GM23338 (cell line): ENCODE measurements at regions not wholly inside any gene's neighbourhood (a gene's known extent, or its start where the extent isn't known, plus 50 kb on each side); places are given as distances from the start of the nearest gene placed in this dataset.

Source experiments
- ATAC-seq: fragments of 200-7000 bp; cut with Tn5 transposase; 3 replicates; pipeline ENCODE4 v1.9.1; 2020
- DNase-seq: peaks from one replicate; pipeline ENCODE4 v3.0.0-alpha.2; 2015; ENCODE audit warnings: low spot score
- H2AFZ ChIP-seq: fragments of 200-600 bp; sonication (generic); 2 replicates; pipeline ENCODE4 v1.8.0; 2016; ENCODE audit warnings: antibody characterized with exemption, mild to moderate bottlenecking, moderate library complexity
- H3F3A ChIP-seq: fragments of 200-600 bp; sonication (generic); replicated peaks from 2 replicates; pipeline ENCODE4 v1.8.0; 2017; ENCODE audit warnings: antibody characterized with exemption, mixed run types, low read depth
- H3K27ac ChIP-seq: fragments of 200-600 bp; sonication (generic); 2 replicates; pipeline ENCODE4 v1.6.1; 2016; ENCODE audit warnings: low read depth
- H3K27me3 ChIP-seq: fragments of 200-600 bp; sonication (generic); 2 replicates; pipeline ENCODE4 v1.8.0; 2016; ENCODE audit warnings: mild to moderate bottlenecking, mixed run types, moderate library complexity; ENCODE audit not compliant: insufficient read depth
- H3K36me3 ChIP-seq: fragments of 200-600 bp; sonication (generic); 2 replicates; pipeline ENCODE4 v1.8.0; 2016; ENCODE audit warnings: mild to moderate bottlenecking; ENCODE audit not compliant: insufficient read depth
- H3K4me1 ChIP-seq: fragments of 200-600 bp; sonication (generic); 2 replicates; pipeline ENCODE4 v1.8.0; 2016; ENCODE audit warnings: mild to moderate bottlenecking, moderate library complexity; ENCODE audit not compliant: insufficient read depth
- H3K4me2 ChIP-seq: fragments of 200-600 bp; sonication (generic); 2 replicates; pipeline ENCODE4 v1.7.1; 2017; ENCODE audit warnings: mixed run types
- H3K4me3 ChIP-seq: fragments of 200-600 bp; sonication (generic); 2 replicates; pipeline ENCODE4 v1.6.1; 2016; ENCODE audit warnings: mixed run types
- H3K79me2 ChIP-seq: fragments of 200-600 bp; sonication (generic); replicated peaks from 2 replicates; pipeline ENCODE4 v1.8.0; 2017; ENCODE audit warnings: mild to moderate bottlenecking; ENCODE audit not compliant: insufficient read depth
- H3K9me2 ChIP-seq: fragments of 200-600 bp; sonication (generic); 2 replicates; pipeline ENCODE4 v1.8.0; 2017; ENCODE audit not compliant: insufficient read depth
- H4K20me1 ChIP-seq: fragments of 200-600 bp; sonication (generic); replicated peaks from 2 replicates; pipeline ENCODE4 v1.8.0; 2017; ENCODE audit warnings: mild to moderate bottlenecking; ENCODE audit not compliant: insufficient read depth
- H3K27ac Mint-ChIP-seq: 2 replicates; pipeline ENCODE4 v1.8.0; 2020; ENCODE audit warnings: inconsistent platforms, mild to moderate bottlenecking, moderate library complexity, mixed read lengths
- H3K27me3 Mint-ChIP-seq: 3 replicates; pipeline ENCODE4 v1.8.0; 2022; ENCODE audit warnings: low read depth, mild to moderate bottlenecking, moderate library complexity, mixed read lengths, inconsistent platforms; ENCODE audit not compliant: insufficient read depth, poor library complexity
- H3K36me3 Mint-ChIP-seq: 3 replicates; pipeline ENCODE4 v1.8.0; 2021; ENCODE audit warnings: low read depth, mild to moderate bottlenecking, inconsistent platforms, moderate library complexity, mixed read lengths
- H3K4me1 Mint-ChIP-seq: 3 replicates; pipeline ENCODE4 v1.8.0; 2020; ENCODE audit warnings: mild to moderate bottlenecking, inconsistent platforms, mixed read lengths
- H3K4me3 Mint-ChIP-seq: 3 replicates; pipeline ENCODE4 v1.8.0; 2021; ENCODE audit warnings: moderate library complexity, mild to moderate bottlenecking, inconsistent platforms, mixed read lengths
- H3K9me3 Mint-ChIP-seq: 3 replicates; pipeline ENCODE4 v1.8.0; 2020; ENCODE audit warnings: moderate library complexity, mild to moderate bottlenecking, inconsistent platforms, mixed read lengths
- EZH2 ChIP-seq: fragments of 200-600 bp; sonication (generic); IDR thresholded peaks from one replicate; pipeline ENCODE4 v1.8.0; 2017; ENCODE audit warnings: antibody characterized with exemption, mild to moderate bottlenecking, low read depth; ENCODE audit not compliant: unreplicated experiment
- EZH2phosphoT487 ChIP-seq: fragments of 200-600 bp; sonication (generic); IDR thresholded peaks from one replicate; pipeline ENCODE4 v1.8.1; 2018; ENCODE audit warnings: antibody characterized with exemption; ENCODE audit not compliant: unreplicated experiment
- JUNB ChIP-seq: IDR thresholded peaks from one replicate; pipeline ENCODE4 v1.6.1; 2016; ENCODE audit warnings: antibody characterized with exemption; ENCODE audit not compliant: unreplicated experiment
- NANOG ChIP-seq: IDR thresholded peaks from 2 replicates; pipeline ENCODE4 v1.6.1; 2016; ENCODE audit warnings: antibody characterized with exemption, borderline replicate concordance
- POLR2AphosphoS5 ChIP-seq: IDR thresholded peaks from 2 replicates; pipeline ENCODE4 v1.6.1; 2016; ENCODE audit warnings: antibody characterized with exemption, low read depth
- ZNF114 ChIP-seq: fragments of 250-450 bp; sonication (Bioruptor Pico); IDR thresholded peaks from 2 replicates; pipeline ENCODE4 v1.5.0; 2020; ENCODE audit warnings: mild to moderate bottlenecking, moderate library complexity
- ZNF331 ChIP-seq: fragments of 250-450 bp; sonication (Bioruptor Pico); IDR thresholded peaks from 2 replicates; pipeline ENCODE4 v1.5.0; 2020; ENCODE audit warnings: low read depth, mild to moderate bottlenecking, moderate library complexity
- TF ChIP-seq, protein P1 (sequence below): IDR thresholded peaks from one replicate; pipeline ENCODE4 v1.6.1; 2018; ENCODE audit warnings: antibody characterized with exemption; ENCODE audit not compliant: unreplicated experiment
- TF ChIP-seq, protein P2 (sequence below), 2 experiments: fragments of 200-600 bp in 1 of 2; sonication (generic) in 1 of 2; conservative IDR thresholded peaks; 2 replicates each; pipeline versions ENCODE4 v1.5.1 to v1.6.1; 2016 to 2017; ENCODE audit warnings: antibody characterized with exemption in 2 of 2, low read depth in 2 of 2, mild to moderate bottlenecking in 2 of 2, moderate library complexity in 1 of 2

DNA sequence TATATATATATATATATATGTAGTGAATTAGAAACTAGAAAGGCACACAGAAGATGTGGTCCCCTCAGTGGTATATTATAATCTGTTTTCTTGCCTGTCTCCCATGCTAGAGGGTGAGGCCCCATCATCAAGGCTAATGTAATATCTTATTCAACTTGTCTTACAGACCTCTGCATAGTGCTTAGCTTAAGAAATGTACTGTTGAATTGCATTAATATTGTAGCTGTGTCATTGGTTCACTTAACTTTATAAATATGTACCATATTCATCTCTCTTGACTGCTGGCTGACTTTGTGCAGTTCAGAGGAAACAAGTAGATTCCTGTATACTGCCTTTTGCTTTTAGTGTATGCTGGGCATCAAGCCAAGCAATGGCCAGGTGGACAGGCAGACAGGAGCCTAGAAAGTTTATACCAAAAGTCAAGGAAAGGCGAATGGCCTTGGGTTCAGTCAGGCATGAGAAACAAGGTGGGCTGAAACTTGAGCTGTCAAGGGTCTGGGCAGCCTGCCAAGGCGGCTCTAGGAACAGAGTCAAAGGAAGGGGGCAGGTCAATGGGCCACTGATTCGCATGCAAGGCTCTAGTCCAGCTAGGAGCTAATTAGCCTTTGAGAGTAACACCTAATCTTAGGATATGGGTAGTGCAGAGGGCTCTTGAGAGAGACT is 78.8 kb upstream of the LEF1 start (continued):
- TF ChIP-seq, protein P1, sequence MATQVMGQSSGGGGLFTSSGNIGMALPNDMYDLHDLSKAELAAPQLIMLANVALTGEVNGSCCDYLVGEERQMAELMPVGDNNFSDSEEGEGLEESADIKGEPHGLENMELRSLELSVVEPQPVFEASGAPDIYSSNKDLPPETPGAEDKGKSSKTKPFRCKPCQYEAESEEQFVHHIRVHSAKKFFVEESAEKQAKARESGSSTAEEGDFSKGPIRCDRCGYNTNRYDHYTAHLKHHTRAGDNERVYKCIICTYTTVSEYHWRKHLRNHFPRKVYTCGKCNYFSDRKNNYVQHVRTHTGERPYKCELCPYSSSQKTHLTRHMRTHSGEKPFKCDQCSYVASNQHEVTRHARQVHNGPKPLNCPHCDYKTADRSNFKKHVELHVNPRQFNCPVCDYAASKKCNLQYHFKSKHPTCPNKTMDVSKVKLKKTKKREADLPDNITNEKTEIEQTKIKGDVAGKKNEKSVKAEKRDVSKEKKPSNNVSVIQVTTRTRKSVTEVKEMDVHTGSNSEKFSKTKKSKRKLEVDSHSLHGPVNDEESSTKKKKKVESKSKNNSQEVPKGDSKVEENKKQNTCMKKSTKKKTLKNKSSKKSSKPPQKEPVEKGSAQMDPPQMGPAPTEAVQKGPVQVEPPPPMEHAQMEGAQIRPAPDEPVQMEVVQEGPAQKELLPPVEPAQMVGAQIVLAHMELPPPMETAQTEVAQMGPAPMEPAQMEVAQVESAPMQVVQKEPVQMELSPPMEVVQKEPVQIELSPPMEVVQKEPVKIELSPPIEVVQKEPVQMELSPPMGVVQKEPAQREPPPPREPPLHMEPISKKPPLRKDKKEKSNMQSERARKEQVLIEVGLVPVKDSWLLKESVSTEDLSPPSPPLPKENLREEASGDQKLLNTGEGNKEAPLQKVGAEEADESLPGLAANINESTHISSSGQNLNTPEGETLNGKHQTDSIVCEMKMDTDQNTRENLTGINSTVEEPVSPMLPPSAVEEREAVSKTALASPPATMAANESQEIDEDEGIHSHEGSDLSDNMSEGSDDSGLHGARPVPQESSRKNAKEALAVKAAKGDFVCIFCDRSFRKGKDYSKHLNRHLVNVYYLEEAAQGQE, result no peak
- TF ChIP-seq POLR2AphosphoS5, result no peak

DNA sequence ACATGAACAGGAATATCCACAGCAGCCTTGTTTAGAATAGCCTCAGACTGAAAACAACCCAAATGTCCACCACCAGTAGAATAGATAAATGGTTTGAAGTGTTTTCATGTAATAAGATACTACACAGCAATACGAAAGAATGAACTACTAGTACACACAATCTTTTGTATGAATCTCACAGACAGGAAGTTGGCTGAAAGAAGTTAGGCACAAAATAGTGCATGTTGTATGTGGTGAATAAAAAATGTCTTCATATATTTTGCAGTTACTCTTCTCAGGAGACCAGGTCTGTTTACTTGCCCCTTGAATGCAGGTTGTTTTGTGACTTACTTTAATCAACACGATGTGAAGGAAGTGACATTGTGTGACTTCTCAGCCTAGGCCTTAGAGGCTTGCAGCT is 75.9 kb upstream of the LEF1 start:
- no peak overlapping the region for H3K27ac ChIP-seq
- ATAC-seq (no peak), DNase-seq (no peak)
- no peaks in the 10 kb centered on the region for H3K27me3 Mint-ChIP-seq
- no peaks in the 10 kb centered on the region for H3K9me2 ChIP-seq
- H3K4me2 ChIP-seq, result no peak overlapping the region
- no peak overlapping the region for H2AFZ ChIP-seq
- H4K20me1 ChIP-seq, result no peaks in the 10 kb centered on the region
- H3K36me3 Mint-ChIP-seq, result no peaks in the 10 kb centered on the region
- H3K4me1 Mint-ChIP-seq, result peaks cover 14% of the 10 kb centered on the region; the same call in 2 of the 3 replicates
- H3K4me3 Mint-ChIP-seq, result no peak overlapping the region
- no peaks in the 10 kb centered on the region for H3K4me1 ChIP-seq
- H3K79me2 ChIP-seq, result no peaks in the 10 kb centered on the region
- TF ChIP-seq EZH2 (no peak), ZNF114 (CRISPR knock-in tag) (no peak), EZH2phosphoT487 (no peak), NANOG (no peak), JUNB (no peak), ZNF331 (CRISPR knock-in tag) (no peak)
- TF ChIP-seq, protein P1, result no peak
- TF ChIP-seq, protein P2, sequence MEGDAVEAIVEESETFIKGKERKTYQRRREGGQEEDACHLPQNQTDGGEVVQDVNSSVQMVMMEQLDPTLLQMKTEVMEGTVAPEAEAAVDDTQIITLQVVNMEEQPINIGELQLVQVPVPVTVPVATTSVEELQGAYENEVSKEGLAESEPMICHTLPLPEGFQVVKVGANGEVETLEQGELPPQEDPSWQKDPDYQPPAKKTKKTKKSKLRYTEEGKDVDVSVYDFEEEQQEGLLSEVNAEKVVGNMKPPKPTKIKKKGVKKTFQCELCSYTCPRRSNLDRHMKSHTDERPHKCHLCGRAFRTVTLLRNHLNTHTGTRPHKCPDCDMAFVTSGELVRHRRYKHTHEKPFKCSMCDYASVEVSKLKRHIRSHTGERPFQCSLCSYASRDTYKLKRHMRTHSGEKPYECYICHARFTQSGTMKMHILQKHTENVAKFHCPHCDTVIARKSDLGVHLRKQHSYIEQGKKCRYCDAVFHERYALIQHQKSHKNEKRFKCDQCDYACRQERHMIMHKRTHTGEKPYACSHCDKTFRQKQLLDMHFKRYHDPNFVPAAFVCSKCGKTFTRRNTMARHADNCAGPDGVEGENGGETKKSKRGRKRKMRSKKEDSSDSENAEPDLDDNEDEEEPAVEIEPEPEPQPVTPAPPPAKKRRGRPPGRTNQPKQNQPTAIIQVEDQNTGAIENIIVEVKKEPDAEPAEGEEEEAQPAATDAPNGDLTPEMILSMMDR (conservative IDR thresholded peaks at IDR 0.05; ENCODE audit: low read depth in 2 of 2), result no peak
- H3F3A ChIP-seq, result no peaks in the 10 kb centered on the region
- no peak overlapping the region for H3K4me3 ChIP-seq
- no peaks in the 10 kb centered on the region for H3K27me3 ChIP-seq
- peaks cover 5% of the 10 kb centered on the region; the same call in 2 of the 3 replicates for H3K9me3 Mint-ChIP-seq
- no peaks in the 10 kb centered on the region for H3K36me3 ChIP-seq
- no peak overlapping the region for H3K27ac Mint-ChIP-seq
